Testis (tissue), 2 donors: ENCODE measurements at regions not wholly inside any gene's neighbourhood (a gene's known extent, or its start where the extent isn't known, plus 50 kb on each side); places are given as distances from the start of the nearest gene placed in this dataset.

Source experiments
- DNase-seq: peaks from one replicate; pipeline ENCODE4 v3.0.0-alpha.2; 2019
- H3K27ac ChIP-seq, 2 donors: fragments of 200-600 bp; sonication (generic); one replicate each; pipeline ENCODE4 v1.5.1; 2019
- H3K27me3 ChIP-seq: fragments of 200-600 bp; sonication (generic); one replicate; pipeline ENCODE4 v1.5.1; 2019
- H3K36me3 ChIP-seq: fragments of 200-600 bp; sonication (generic); one replicate; pipeline ENCODE4 v1.5.1; 2017; ENCODE audit warnings: low read depth; ENCODE audit errors: missing control alignments
- H3K4me1 ChIP-seq: fragments of 200-600 bp; sonication (generic); one replicate; pipeline ENCODE4 v1.5.1; 2019
- H3K4me3 ChIP-seq, 2 donors: fragments of 200-600 bp; sonication (generic); one replicate each; pipeline ENCODE4 v1.5.1; 2017 to 2019
- H3K9me3 ChIP-seq: fragments of 200-600 bp; sonication (generic); one replicate; pipeline ENCODE4 v1.5.1; 2017
- CTCF ChIP-seq, 3 experiments: fragments of 450-650 bp in 2 of 3; fragments of 200-600 bp in 1 of 3; sonication (generic) in 1 of 3; IDR thresholded peaks; one replicate each; pipeline ENCODE4 v1.5.1; 2016 to 2019; ENCODE audit warnings: antibody characterized with exemption in 3 of 3, mild to moderate bottlenecking in 2 of 3, moderate library complexity in 1 of 3
- POLR2A ChIP-seq: fragments of 450-650 bp; IDR thresholded peaks from one replicate; pipeline ENCODE4 v1.6.1; 2017; ENCODE audit warnings: antibody characterized with exemption, mild to moderate bottlenecking, moderate library complexity
- WGBS, 2 donors: methylation state at CpG; one replicate each; pipeline ENCODE4 v1.1.5; 2018; 5-methylcytosine and 5-hydroxymethylcytosine counted together
- intact Hi-C: fragments of 100-400 bp; cut with DNase I; formaldehyde crosslinking; loops from one replicate; pipeline ENCODE4 v1.15.1; 2023; ENCODE audit warnings: low total_unique reads

- Histone ChIP-seq H3K4me1 (no peaks in the 10 kb centered on the region), H3K27me3 (no peaks in the 10 kb centered on the region), H3K4me3 (no peak overlapping the region), H3K9me3 (no peaks in the 10 kb centered on the region), H3K36me3 (no peaks in the 10 kb centered on the region), H3K27ac (no peak overlapping the region)
- DNase-seq, result no peak
- 41 to 44% methylated on average over 8 of the region's 8 CpGs for WGBS, 2 donors
- intact Hi-C loops, result no loop called here
- TF ChIP-seq CTCF (IDR thresholded peaks at IDR 0.05) (no peak), POLR2A (no peak)
Measured at GRCh38 chr4:156197216-156197615, 243.6 kb upstream of the CTSO start.

GRCh38 chr4:156196722-156197121, 243.1 kb upstream of the CTSO start:
- Histone ChIP-seq H3K27me3 (no peaks in the 10 kb centered on the region), H3K36me3 (no peaks in the 10 kb centered on the region), H3K4me1 (no peaks in the 10 kb centered on the region), H3K9me3 (no peaks in the 10 kb centered on the region), H3K4me3 (no peak overlapping the region), H3K27ac (no peak overlapping the region)
- no peak for DNase-seq
- TF ChIP-seq CTCF (IDR thresholded peaks at IDR 0.05) (no peak), POLR2A (no peak)
- WGBS, 2 donors, result 47 to 73% methylated on average over 2 to 7 of the region's 7 CpGs
- intact Hi-C loops, result no loop called here

GRCh38 chr4:156195914-156196313, 242.2 kb upstream of the CTSO start:
- Histone ChIP-seq H3K27me3 (no peaks in the 10 kb centered on the region), H3K27ac (no peak overlapping the region), H3K4me3 (no peak overlapping the region), H3K9me3 (no peaks in the 10 kb centered on the region), H3K4me1 (peaks cover 1% of the 10 kb centered on the region), H3K36me3 (no peaks in the 10 kb centered on the region)
- intact Hi-C loops, result no loop called here
- TF ChIP-seq CTCF (IDR thresholded peaks at IDR 0.05) (no peak), POLR2A (no peak)
- DNase-seq, result no peak

GRCh38 chr4:156194896-156195295, 241.2 kb upstream of the CTSO start:
- no peak overlapping the region for H3K4me3 ChIP-seq
- intact Hi-C loops, result no loop called here
- H3K27ac ChIP-seq, result no peak overlapping the region
- no peaks in the 10 kb centered on the region for H3K36me3 ChIP-seq
- WGBS, 2 donors, result 91 to 97% methylated on average over 7 of the region's 7 CpGs
- DNase-seq, result no peak
- no peaks in the 10 kb centered on the region for H3K9me3 ChIP-seq
- TF ChIP-seq POLR2A, result no peak
- no peak for TF ChIP-seq CTCF (IDR thresholded peaks at IDR 0.05)
- H3K4me1 ChIP-seq, result peaks cover 4% of the 10 kb centered on the region
- no peaks in the 10 kb centered on the region for H3K27me3 ChIP-seq

- Histone ChIP-seq H3K27me3 (no peaks in the 10 kb centered on the region), H3K4me1 (peaks cover 4% of the 10 kb centered on the region), H3K36me3 (no peaks in the 10 kb centered on the region), H3K9me3 (no peaks in the 10 kb centered on the region), H3K27ac (no peak overlapping the region), H3K4me3 (no peak overlapping the region)
- no peak for TF ChIP-seq CTCF (IDR thresholded peaks at IDR 0.05)
- no peak for TF ChIP-seq POLR2A
- WGBS, 2 donors, result 46 to 53% methylated on average over 3 of the region's 3 CpGs
- intact Hi-C loops, result no loop called here
- DNase-seq, result no peak
Measured at GRCh38 chr4:156193800-156194199, 240.1 kb upstream of the CTSO start.
